Mucosa of descending colon (tissue), 3 donors: ENCODE measurements at regions not wholly inside any gene's neighbourhood (a gene's known extent, or its start where the extent isn't known, plus 50 kb on each side); places are given as distances from the start of the nearest gene placed in this dataset.

Experiments used
- ATAC-seq: fragments of 200-7000 bp; cut with Tn5 transposase; one replicate; pipeline ENCODE4 v1.9.1; 2020; ENCODE audit warnings: mild to moderate bottlenecking, moderate library complexity
- DNase-seq, 3 donors: peaks; one replicate each; pipeline ENCODE4 v3.0.0-alpha.2; 2020
- H3K36me3 ChIP-seq: fragments of 200-600 bp; one replicate; pipeline ENCODE4 v1.8.0; 2021; ENCODE audit warnings: low read depth, mild to moderate bottlenecking
- H3K4me1 ChIP-seq: fragments of 200-600 bp; one replicate; pipeline ENCODE4 v1.8.0; 2021; ENCODE audit warnings: low read depth, mild to moderate bottlenecking
- H3K4me3 ChIP-seq: fragments of 200-600 bp; one replicate; pipeline ENCODE4 v1.8.0; 2021; ENCODE audit warnings: mild to moderate bottlenecking
- H3K9me3 ChIP-seq: fragments of 200-600 bp; one replicate; pipeline ENCODE4 v1.8.0; 2021; ENCODE audit warnings: mild to moderate bottlenecking
- intact Hi-C, 2 donors: fragments of 100-400 bp; cut with DNase I in 1 of 2; cut with micrococcal nuclease in 1 of 2; formaldehyde crosslinking; loops; one replicate each; pipeline versions ENCODE4 v1.11.0 to v1.11.1; 2022; cut with DNase I, micrococcal nuclease
- TF ChIP-seq, protein P1 (sequence below): fragments of 200-600 bp; IDR thresholded peaks from one replicate; pipeline ENCODE4 v1.8.0; 2022; ENCODE audit warnings: antibody characterized with exemption, mild to moderate bottlenecking
- donor health status: DM: no; HTN: no; CAD: no; lungs with moderate emphysema.
- donor health status: DM: no; HTN: no; CAD: no.
- donor health status: DM: no; HTN: yes; CAD: no.

DNA sequence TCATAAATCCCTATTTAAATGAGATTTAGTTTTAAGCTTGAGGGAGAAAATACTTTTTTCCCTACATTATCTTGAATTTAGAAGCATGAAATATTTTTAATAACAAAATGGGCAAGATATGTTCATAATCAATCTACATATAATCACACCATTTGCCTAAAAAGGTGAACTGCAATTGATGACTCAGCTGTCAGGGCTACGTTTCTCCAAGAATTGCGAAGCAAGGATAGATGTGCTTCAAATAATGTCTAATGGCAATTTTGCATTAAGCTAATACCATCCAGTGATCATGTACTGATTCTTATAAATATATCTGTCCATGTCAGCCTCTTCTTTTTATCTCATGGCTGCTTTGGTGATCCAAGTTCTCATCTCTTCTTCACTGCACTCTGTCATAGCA, 404.4 kb downstream of the MAN2A1 start:
- ATAC-seq (no peak), DNase-seq (no peak)
- intact Hi-C loops, result no loop called here
- Histone ChIP-seq H3K9me3 (no peaks in the 10 kb centered on the region), H3K4me3 (no peak overlapping the region), H3K4me1 (peaks cover 4% of the 10 kb centered on the region), H3K36me3 (no peaks in the 10 kb centered on the region)
- TF ChIP-seq, protein P1, sequence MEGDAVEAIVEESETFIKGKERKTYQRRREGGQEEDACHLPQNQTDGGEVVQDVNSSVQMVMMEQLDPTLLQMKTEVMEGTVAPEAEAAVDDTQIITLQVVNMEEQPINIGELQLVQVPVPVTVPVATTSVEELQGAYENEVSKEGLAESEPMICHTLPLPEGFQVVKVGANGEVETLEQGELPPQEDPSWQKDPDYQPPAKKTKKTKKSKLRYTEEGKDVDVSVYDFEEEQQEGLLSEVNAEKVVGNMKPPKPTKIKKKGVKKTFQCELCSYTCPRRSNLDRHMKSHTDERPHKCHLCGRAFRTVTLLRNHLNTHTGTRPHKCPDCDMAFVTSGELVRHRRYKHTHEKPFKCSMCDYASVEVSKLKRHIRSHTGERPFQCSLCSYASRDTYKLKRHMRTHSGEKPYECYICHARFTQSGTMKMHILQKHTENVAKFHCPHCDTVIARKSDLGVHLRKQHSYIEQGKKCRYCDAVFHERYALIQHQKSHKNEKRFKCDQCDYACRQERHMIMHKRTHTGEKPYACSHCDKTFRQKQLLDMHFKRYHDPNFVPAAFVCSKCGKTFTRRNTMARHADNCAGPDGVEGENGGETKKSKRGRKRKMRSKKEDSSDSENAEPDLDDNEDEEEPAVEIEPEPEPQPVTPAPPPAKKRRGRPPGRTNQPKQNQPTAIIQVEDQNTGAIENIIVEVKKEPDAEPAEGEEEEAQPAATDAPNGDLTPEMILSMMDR, result no peak

DNA sequence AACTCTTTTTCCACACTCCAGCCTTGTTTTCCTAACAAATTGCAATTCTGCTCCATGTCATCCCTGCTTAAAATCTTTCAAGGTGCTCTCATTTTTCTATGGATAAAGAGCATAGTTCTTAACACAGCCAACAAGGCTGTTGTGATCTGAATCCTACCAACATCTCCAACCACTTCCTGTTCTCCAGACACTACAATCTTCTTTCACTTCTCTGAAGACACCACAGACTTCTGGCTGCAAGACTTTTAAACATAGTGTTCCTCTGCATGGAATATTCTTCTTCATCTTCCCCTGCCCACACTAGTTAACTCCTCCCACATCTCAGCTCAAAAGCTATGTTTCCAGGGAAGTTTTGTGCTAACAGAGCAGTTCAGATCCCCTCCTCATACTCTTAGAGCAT, 404.8 kb downstream of the MAN2A1 start:
- TF ChIP-seq, protein P1, result no peak
- peak; percentile 19 for ATAC-seq
- H3K9me3 ChIP-seq, result no peaks in the 10 kb centered on the region
- DNase-seq, result no peak
- no peak overlapping the region for H3K4me3 ChIP-seq
- intact Hi-C loops, result no loop called here
- H3K4me1 ChIP-seq, result peaks cover 4% of the 10 kb centered on the region
- H3K36me3 ChIP-seq, result no peaks in the 10 kb centered on the region

DNA sequence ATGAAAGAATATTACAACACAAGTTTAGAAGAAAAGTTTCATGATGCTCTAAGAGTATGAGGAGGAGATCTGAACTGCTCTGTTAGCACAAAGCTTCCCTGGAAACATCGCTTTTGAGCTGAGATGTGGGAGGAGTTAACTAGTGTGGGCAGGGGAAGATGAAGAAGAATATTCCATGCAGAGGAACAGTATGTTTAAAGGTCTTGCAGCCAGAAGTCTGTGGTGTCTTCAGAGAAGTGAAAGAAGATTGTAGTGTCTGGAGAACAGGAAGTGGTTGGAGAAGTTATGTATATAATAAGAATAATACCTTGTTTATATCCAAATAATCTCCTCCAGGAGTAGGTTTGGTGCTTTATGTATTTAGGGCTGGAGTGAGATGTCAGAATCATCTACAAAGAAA, 406.7 kb downstream of the MAN2A1 start:
- intact Hi-C loops, result no loop called here
- ATAC-seq (peak; percentile 19), DNase-seq (no peak)
- no peak overlapping the region for H3K4me3 ChIP-seq
- no peaks in the 10 kb centered on the region for H3K9me3 ChIP-seq
- TF ChIP-seq, protein P1, result no peak
- H3K4me1 ChIP-seq, result peaks cover 4% of the 10 kb centered on the region
- no peaks in the 10 kb centered on the region for H3K36me3 ChIP-seq

DNA sequence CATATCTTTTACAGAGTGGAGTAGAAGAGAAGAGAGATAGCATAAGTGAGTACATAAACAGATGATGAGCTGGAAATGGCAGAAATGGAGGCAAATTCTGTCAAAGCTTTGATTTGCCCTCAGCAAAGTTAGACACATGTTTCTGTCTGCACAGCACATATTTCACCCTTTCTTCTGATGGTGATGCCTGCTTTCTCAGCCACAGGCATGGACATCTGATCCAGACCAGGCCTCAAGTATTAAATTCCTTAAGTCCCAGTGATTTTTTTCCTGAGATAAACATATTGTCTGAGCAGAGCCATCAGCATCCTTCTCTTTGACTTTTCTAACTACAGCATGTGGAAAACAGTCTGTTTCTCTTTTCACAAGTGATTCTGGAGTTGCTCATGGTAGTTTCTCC, 409.8 kb downstream of the MAN2A1 start:
- Histone ChIP-seq H3K9me3 (no peaks in the 10 kb centered on the region), H3K4me1 (no peaks in the 10 kb centered on the region), H3K36me3 (no peaks in the 10 kb centered on the region), H3K4me3 (no peak overlapping the region)
- no peak for DNase-seq
- TF ChIP-seq, protein P1, result no peak
- intact Hi-C loops, result no loop called here
- ATAC-seq, result no peak

DNA sequence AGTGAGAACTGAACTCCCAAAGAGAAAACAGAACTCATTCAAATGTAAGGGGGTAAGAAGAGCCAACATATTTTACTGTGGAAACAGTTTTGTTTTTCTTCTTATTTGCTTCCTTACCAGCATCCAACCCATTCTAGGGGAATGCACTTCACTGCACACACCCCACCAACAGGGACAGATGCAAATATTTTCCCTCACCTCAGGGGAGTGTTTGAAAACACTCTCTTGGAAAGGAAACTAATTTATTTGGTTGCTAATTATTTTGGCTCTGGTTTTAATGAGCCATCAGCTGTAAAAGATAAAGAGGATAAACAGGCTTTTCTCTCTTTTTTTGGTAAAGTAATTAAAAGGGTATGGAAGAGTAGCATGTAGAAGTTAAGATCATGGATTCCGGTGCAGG, 413.4 kb downstream of the MAN2A1 start:
- Histone ChIP-seq H3K9me3 (no peaks in the 10 kb centered on the region), H3K4me3 (no peak overlapping the region), H3K4me1 (no peaks in the 10 kb centered on the region), H3K36me3 (no peaks in the 10 kb centered on the region)
- intact Hi-C loops, result no loop called here
- ATAC-seq (no peak), DNase-seq (no peak)
- TF ChIP-seq, protein P1, result no peak

DNA sequence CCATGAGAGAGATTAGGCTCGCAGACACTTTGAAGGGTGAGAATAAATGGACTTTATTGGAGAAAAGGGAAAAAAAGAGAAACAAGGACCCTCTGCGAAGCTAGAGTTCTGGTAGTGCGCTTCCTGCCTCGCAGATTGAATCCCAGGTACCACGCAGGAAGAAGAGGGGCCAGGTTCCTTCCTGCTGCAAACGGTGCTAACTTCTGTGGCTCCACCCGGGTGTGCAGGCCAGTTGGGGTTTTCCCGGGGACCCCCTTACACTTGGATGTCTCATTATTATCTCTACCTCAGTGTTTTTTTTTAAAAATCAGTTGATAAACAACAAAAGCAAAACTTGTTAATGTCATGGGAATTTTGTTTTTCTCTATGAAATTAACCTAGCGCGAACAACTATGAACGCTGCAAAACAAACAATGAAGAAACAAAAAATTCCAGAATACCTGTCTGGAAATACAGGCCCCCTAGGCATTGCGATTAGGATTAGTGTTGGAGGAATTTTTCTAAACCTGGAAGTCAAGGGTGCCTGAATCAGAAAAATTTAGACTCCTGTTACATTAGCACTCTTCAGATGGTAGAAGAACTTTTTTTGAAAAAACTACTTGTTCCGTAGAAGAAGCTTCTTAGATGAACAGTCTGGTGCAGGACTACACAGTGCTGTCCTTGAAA, 414.5 kb downstream of the MAN2A1 start:
- TF ChIP-seq, protein P1, result no peak
- ATAC-seq, result no peak
- no peaks in the 10 kb centered on the region for H3K9me3 ChIP-seq
- H3K4me1 ChIP-seq, result no peaks in the 10 kb centered on the region
- no peak for DNase-seq
- intact Hi-C loops, result no loop called here
- no peak overlapping the region for H3K4me3 ChIP-seq
- H3K36me3 ChIP-seq, result no peaks in the 10 kb centered on the region
